SK-N-SH (cell line): ENCODE measurements at regions not wholly inside any gene's neighbourhood (a gene's known extent, or its start where the extent isn't known, plus 50 kb on each side); places are given as distances from the start of the nearest gene placed in this dataset.

ENCODE experiments used
- CTCF ChIA-PET: fragments of 300-600, 350-600 bp; formaldehyde crosslinking; extraction: SDS; loops from one replicate; lab custom pipeline; 2021; lab: Yijun Ruan, JAX
- POLR2A ChIA-PET: fragments of 350-600 bp; sonication (Branson Sonifier 250); formaldehyde crosslinking; extraction: SDS; loops from one replicate; lab custom pipeline; 2020; ENCODE audit warnings: antibody characterized with exemption, inconsistent platforms; lab: Yijun Ruan, JAX
- DNase-seq: peaks from one replicate; pipeline ENCODE4 v3.0.0; 2012
- H2AFZ ChIP-seq: fragments of 200-600 bp; sonication (generic); 2 replicates; pipeline ENCODE4 v1.8.1; 2016; ENCODE audit warnings: antibody characterized with exemption, mild to moderate bottlenecking, low read depth
- H3F3A ChIP-seq: fragments of 200-600 bp; sonication (generic); replicated peaks from 2 replicates; pipeline ENCODE3; 2016; ENCODE audit warnings: antibody characterized with exemption, mild to moderate bottlenecking; ENCODE audit not compliant: insufficient read depth
- H3K27ac ChIP-seq, 2 experiments: fragments of 200-500 bp in 1 of 2; fragments of 200-600 bp in 1 of 2; sonication (Bioruptor generic) in 1 of 2; sonication (generic), shearing (Covaris generic) in 1 of 2; 2 replicates each; pipeline versions ENCODE4 v1.5.1 to v1.6.1; 2014 to 2016; ENCODE audit warnings: low read depth in 2 of 2, inconsistent platforms in 1 of 2, low read length in 1 of 2, mild to moderate bottlenecking in 1 of 2, mixed read lengths in 1 of 2
- H3K27me3 ChIP-seq: fragments of 200-600 bp; sonication (generic), shearing (Covaris generic); 2 replicates; pipeline ENCODE4 v1.6.1; 2016; ENCODE audit warnings: mixed run types; ENCODE audit not compliant: insufficient read depth
- H3K36me3 ChIP-seq, 2 experiments: fragments of 200-500 bp in 1 of 2; fragments of 200-600 bp in 1 of 2; sonication (Bioruptor generic) in 1 of 2; sonication (generic) in 1 of 2; replicated peaks in 1 of 2; 2 replicates each; pipeline versions ENCODE3 to v1.5.1; 2014 to 2016; ENCODE audit warnings: low read length in 1 of 2, mild to moderate bottlenecking in 1 of 2; ENCODE audit not compliant: insufficient read depth in 2 of 2, control insufficient read depth in 1 of 2
- H3K4me1 ChIP-seq, 2 experiments: fragments of 200-500 bp in 1 of 2; fragments of 200-600 bp in 1 of 2; sonication (Bioruptor generic) in 1 of 2; sonication (generic), shearing (Covaris generic) in 1 of 2; 2 replicates each; pipeline versions ENCODE4 v1.5.1 to v1.6.1; 2014 to 2016; ENCODE audit warnings: low read depth in 1 of 2, low read length in 1 of 2, mixed run types in 1 of 2; ENCODE audit not compliant: insufficient read depth in 2 of 2, control insufficient read depth in 1 of 2
- H3K4me2 ChIP-seq: fragments of 200-600 bp; sonication (generic), shearing (Covaris generic); 2 replicates; pipeline ENCODE4 v1.6.1; 2017; ENCODE audit warnings: mixed run types
- H3K4me3 ChIP-seq, 2 experiments: fragments of 200-500 bp in 1 of 2; fragments of 200-600 bp in 1 of 2; sonication (Bioruptor generic) in 1 of 2; sonication (generic), shearing (Covaris generic) in 1 of 2; 2 replicates each; pipeline versions ENCODE4 v1.5.1 to v1.8.1; 2014 to 2016; ENCODE audit warnings: low read depth in 2 of 2, inconsistent platforms in 1 of 2, low read length in 1 of 2, mild to moderate bottlenecking in 1 of 2, mixed read lengths in 1 of 2, moderate library complexity in 1 of 2
- H3K79me2 ChIP-seq: fragments of 200-600 bp; sonication (generic); 2 replicates; pipeline ENCODE4 v1.8.1; 2017; ENCODE audit warnings: mild to moderate bottlenecking; ENCODE audit not compliant: insufficient read depth
- H3K9ac ChIP-seq: fragments of 200-600 bp; sonication (generic); 2 replicates; pipeline ENCODE4 v1.6.1; 2017; ENCODE audit warnings: mixed run types
- H3K9me2 ChIP-seq: fragments of 200-600 bp; sonication (generic); 2 replicates; pipeline ENCODE4 v1.6.1; 2017; ENCODE audit warnings: mixed run types
- H3K9me3 ChIP-seq: fragments of 200-600 bp; sonication (generic); 2 replicates; pipeline ENCODE4 v1.6.1; 2017; ENCODE audit warnings: mixed run types, mild to moderate bottlenecking, moderate library complexity
- H4K20me1 ChIP-seq: fragments of 200-600 bp; sonication (generic); 2 replicates; pipeline ENCODE4 v1.6.1; 2017; ENCODE audit warnings: mild to moderate bottlenecking, mixed run types; ENCODE audit not compliant: insufficient read depth
- CHD2 ChIP-seq: fragments of 150-350 bp; IDR thresholded peaks from 2 replicates; pipeline ENCODE4 v1.6.1; 2018; ENCODE audit warnings: low read length; ENCODE audit not compliant: partially characterized antibody
- ELF1 ChIP-seq: IDR thresholded peaks from 2 replicates; pipeline ENCODE4 v1.4.0; 2012
- EZH2phosphoT487 ChIP-seq: fragments of 200-600 bp; sonication (generic); IDR thresholded peaks from 2 replicates; pipeline ENCODE4 v1.6.1; 2017; ENCODE audit warnings: low read depth, mixed run types, mild to moderate bottlenecking, antibody characterized with exemption, moderate library complexity, borderline replicate concordance
- JUND ChIP-seq: IDR thresholded peaks from 2 replicates; pipeline ENCODE4 v1.4.0; 2012
- NRF1 ChIP-seq: IDR thresholded peaks from 2 replicates; pipeline ENCODE4 v1.6.1; 2012; ENCODE audit warnings: low read depth, mild to moderate bottlenecking, low read length
- RAD21 ChIP-seq: IDR thresholded peaks from 2 replicates; pipeline ENCODE4 v1.6.1; 2012; ENCODE audit warnings: mild to moderate bottlenecking, low read length
- RCOR1 ChIP-seq: fragments of 150-350 bp; IDR thresholded peaks from 2 replicates; pipeline ENCODE4 v1.6.1; 2017; ENCODE audit warnings: antibody characterized with exemption, low read length
- TEAD4 ChIP-seq: IDR thresholded peaks from 2 replicates; pipeline ENCODE4 v1.4.0; 2012; ENCODE audit warnings: mild to moderate bottlenecking, borderline replicate concordance; ENCODE audit not compliant: insufficient read depth
- WGBS: methylation state at CpG from one replicate; pipeline ENCODE4 v1.1.6; 2017; ENCODE audit warnings: low lambda C conversion rate; 5-methylcytosine and 5-hydroxymethylcytosine counted together
- TF ChIP-seq, protein P1 (sequence below): IDR thresholded peaks from 2 replicates; pipeline ENCODE4 v1.4.0; 2012; ENCODE audit warnings: low read depth, borderline replicate concordance
- TF ChIP-seq, protein P2 (sequence below): fragments of 200-600 bp; sonication (generic); IDR thresholded peaks from 2 replicates; pipeline ENCODE4 v1.6.1; 2017; ENCODE audit warnings: antibody characterized with exemption, mild to moderate bottlenecking, moderate library complexity

DNA sequence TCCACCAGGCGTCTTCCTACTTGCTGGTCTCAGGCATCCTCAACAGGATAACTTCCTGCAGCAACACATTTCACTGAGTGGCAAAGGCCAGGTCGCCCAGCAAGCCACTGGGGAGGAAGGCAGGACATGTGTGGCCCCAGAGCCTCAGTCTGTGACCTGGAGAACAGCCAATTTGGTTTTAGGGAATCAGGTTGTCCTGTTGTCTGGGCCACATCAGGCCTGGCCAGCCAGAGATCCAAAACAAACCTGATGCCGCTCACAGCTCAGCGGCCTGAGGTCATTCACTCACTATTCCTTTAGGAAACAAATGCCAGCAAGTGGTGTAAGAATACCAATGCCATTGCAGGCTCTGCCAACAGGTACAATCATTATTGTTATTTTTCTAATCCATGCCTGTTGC lies 210.7 kb downstream of the VAPA start (continued):
- TF ChIP-seq JUND (no peak), TEAD4 (no peak)
- TF ChIP-seq, protein P1, sequence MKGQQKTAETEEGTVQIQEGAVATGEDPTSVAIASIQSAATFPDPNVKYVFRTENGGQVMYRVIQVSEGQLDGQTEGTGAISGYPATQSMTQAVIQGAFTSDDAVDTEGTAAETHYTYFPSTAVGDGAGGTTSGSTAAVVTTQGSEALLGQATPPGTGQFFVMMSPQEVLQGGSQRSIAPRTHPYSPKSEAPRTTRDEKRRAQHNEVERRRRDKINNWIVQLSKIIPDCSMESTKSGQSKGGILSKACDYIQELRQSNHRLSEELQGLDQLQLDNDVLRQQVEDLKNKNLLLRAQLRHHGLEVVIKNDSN, result no peak
- TF ChIP-seq, protein P2, sequence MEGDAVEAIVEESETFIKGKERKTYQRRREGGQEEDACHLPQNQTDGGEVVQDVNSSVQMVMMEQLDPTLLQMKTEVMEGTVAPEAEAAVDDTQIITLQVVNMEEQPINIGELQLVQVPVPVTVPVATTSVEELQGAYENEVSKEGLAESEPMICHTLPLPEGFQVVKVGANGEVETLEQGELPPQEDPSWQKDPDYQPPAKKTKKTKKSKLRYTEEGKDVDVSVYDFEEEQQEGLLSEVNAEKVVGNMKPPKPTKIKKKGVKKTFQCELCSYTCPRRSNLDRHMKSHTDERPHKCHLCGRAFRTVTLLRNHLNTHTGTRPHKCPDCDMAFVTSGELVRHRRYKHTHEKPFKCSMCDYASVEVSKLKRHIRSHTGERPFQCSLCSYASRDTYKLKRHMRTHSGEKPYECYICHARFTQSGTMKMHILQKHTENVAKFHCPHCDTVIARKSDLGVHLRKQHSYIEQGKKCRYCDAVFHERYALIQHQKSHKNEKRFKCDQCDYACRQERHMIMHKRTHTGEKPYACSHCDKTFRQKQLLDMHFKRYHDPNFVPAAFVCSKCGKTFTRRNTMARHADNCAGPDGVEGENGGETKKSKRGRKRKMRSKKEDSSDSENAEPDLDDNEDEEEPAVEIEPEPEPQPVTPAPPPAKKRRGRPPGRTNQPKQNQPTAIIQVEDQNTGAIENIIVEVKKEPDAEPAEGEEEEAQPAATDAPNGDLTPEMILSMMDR, result no peak
- TF ChIP-seq, all 33 proteins: peak for 0

DNA sequence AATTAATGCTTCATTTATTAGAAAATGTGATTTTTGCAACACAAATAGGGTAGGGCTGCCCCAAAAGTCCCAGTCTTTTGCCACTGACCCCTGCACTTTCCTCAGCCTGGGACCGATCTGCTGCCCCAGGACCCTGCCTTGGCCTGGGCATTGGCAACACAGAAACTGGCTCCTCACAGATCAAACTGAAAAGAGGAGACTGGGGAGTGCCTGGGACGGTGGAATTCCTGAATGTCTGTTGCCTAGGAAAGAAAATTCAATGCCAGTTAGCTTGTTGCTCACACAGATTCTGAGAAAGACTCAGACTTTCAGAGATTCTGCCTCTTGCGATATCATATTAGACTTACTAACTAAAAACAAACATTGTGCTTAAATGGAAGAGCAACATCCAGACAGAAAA lies 211.2 kb downstream of the VAPA start:
- no peaks in the 10 kb centered on the region for H3K36me3 ChIP-seq
- H3K79me2 ChIP-seq, result no peaks in the 10 kb centered on the region
- H4K20me1 ChIP-seq, result no peaks in the 10 kb centered on the region
- WGBS, result 72% methylated on average over 3 of the region's 3 CpGs
- H3K9me2 ChIP-seq, result no peaks in the 10 kb centered on the region
- H3K4me2 ChIP-seq, result no peak overlapping the region
- POLR2A ChIA-PET, result no interaction called here
- DNase-seq, result no peak
- peaks cover 0 to 23% of the 10 kb centered on the region in 2 experiments; a peak in 2 of 4 replicates for H3K4me1 ChIP-seq
- H3K27ac ChIP-seq, result no peak overlapping the region
- CTCF ChIA-PET, result no interaction called here
- TF ChIP-seq RCOR1 (no peak), ELF1 (no peak), CHD2 (no peak), EZH2phosphoT487 (no peak), RAD21 (no peak), NRF1 (no peak)
- TF ChIP-seq, protein P2, result no peak
- H2AFZ ChIP-seq, result no peak overlapping the region
- H3K9ac ChIP-seq, result no peak overlapping the region
- H3F3A ChIP-seq, result no peaks in the 10 kb centered on the region
- H3K27me3 ChIP-seq, result no peaks in the 10 kb centered on the region
- no peaks in the 10 kb centered on the region for H3K9me3 ChIP-seq
- no peak overlapping the region for H3K4me3 ChIP-seq

DNA sequence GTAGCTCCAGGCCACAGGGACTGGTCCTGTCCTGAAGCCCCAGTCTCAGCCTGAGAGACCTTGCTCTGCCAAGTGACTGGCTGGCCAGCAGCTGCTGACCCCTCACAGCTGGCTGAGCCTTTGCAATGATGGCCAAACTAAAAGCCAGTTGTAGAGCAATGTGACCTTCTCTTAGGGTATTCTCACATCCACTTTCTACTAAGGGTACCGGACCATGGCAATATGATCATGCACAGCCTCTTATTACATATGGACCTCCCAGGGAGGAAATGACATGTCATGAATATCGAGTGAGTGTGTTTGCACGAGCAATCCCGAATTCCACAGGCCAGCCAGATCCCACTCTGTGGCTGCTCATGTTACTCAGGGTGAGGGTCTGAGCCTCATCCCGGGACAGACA lies 213.9 kb downstream of the VAPA start:
- Histone ChIP-seq H3K9ac (no peak overlapping the region), H3K4me1 (peaks cover 0 to 26% of the 10 kb centered on the region in 2 experiments; a peak in 2 of 4 replicates)
- TF ChIP-seq RAD21, result no peak
- TF ChIP-seq, all 33 proteins: peak for 0
- Histone ChIP-seq H3K36me3 (no peaks in the 10 kb centered on the region), H3F3A (no peaks in the 10 kb centered on the region), H2AFZ (no peak overlapping the region), H4K20me1 (no peaks in the 10 kb centered on the region), H3K27me3 (no peaks in the 10 kb centered on the region), H3K9me3 (no peaks in the 10 kb centered on the region), H3K4me3 (no peak overlapping the region), H3K9me2 (no peaks in the 10 kb centered on the region), H3K27ac (no peak overlapping the region), H3K4me2 (no peak overlapping the region), H3K79me2 (no peaks in the 10 kb centered on the region)
- WGBS, result 34% methylated on average over 4 of the region's 5 CpGs
- DNase-seq, result no peak
- POLR2A ChIA-PET, result no interaction called here
- CTCF ChIA-PET, result no interaction called here
